ENCODE measurements at regions not wholly inside any gene's neighbourhood (a gene's known extent, or its start where the extent isn't known, plus 50 kb on each side); places are given as distances from the start of the nearest gene placed in this dataset.

DNA sequence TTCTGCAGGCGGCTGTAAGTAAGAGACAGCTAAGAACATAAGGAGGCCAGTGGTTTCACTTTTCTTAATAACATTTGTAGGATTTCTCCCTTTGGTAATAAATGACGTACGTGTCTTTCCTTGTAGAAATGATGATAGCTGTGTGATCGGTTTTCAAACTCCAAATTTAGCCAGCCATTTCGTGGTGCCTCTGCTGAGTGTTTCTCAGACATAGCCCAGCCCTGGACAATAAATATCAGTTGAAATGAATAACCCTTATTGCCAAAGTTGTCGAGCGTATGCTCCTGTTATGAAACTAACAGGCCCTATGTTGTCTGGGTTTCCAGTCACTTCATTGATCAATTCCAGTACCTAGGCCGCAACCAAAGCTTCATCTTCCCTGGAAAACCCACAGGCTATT lies 75.0 kb upstream of the MSX2 start:
- H3K4me3 ChIP-seq (ENCODE audit: low read depth, low read length) = no peak overlapping the region
- in situ Hi-C loops (cut with HindIII; ENCODE audit: low pct_ligation_motif_present, low sequenced_read_pairs) = no loop called here
- TF ChIP-seq CTCF (IDR thresholded peaks at IDR 0.05; ENCODE audit: low read depth, low read length, missing control alignments) = no peak
- no peaks in the 10 kb centered on the region for H3K36me3 ChIP-seq (replicated peaks)
- H3K27me3 ChIP-seq (replicated peaks) = no peaks in the 10 kb centered on the region
- no peak for DNase-seq
- H3K27ac ChIP-seq = no peak overlapping the region

GRCh38 chr5:174654442-174654841 lies 69.9 kb upstream of the MSX2 start:
- Histone ChIP-seq H3K4me3 (ENCODE audit: low read depth, low read length) (no peak overlapping the region), H3K27ac (no peak overlapping the region), H3K27me3 (replicated peaks) (no peaks in the 10 kb centered on the region), H3K36me3 (replicated peaks) (no peaks in the 10 kb centered on the region)
- in situ Hi-C loops (cut with HindIII; ENCODE audit: low pct_ligation_motif_present, low sequenced_read_pairs) = no loop called here
- DNase-seq = no peak
- no peak for TF ChIP-seq CTCF (IDR thresholded peaks at IDR 0.05; ENCODE audit: low read depth, low read length, missing control alignments)

GRCh38 chr5:174655351-174655750 lies 69.0 kb upstream of the MSX2 start:
- Histone ChIP-seq H3K4me3 (ENCODE audit: low read depth, low read length) (no peak overlapping the region), H3K36me3 (replicated peaks) (no peaks in the 10 kb centered on the region), H3K27me3 (replicated peaks) (no peaks in the 10 kb centered on the region), H3K27ac (no peak overlapping the region)
- no peak for TF ChIP-seq CTCF (IDR thresholded peaks at IDR 0.05; ENCODE audit: low read depth, low read length, missing control alignments)
- in situ Hi-C loops (cut with HindIII; ENCODE audit: low pct_ligation_motif_present, low sequenced_read_pairs) = no loop called here
- DNase-seq = no peak

DNA sequence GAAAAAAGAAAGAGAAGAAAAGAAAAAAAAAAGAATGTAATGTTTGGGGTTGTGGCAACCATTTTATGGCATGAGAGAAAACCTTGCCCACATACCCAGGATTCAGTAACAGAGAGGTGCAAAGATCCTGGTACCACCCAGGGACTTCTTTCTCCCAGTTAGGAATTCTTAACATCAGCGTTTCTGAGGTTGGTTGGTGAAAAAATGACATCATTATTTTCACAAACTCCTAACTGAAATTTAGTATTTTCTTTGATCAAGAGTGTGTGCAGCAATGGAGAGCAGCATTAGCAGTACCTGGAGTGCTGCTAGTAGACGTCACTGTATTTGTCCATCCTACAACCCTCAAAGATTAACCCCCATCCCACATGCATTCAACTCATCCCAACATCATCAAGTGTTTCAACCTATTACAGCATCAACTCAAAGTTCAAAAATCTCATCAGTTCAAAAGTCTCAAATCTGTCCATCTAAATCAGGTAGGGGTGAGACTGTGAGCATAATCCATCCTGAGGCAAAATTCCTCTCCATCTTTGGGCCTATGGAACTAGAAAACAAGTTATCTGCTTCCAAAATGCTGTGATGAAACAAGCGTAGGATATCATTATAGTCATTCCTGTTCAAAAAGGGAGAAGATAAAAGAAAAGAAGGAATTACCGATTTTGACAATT lies 60.1 kb upstream of the MSX2 start:
- no peak for DNase-seq
- H3K4me3 ChIP-seq (ENCODE audit: low read depth, low read length) = no peak overlapping the region
- in situ Hi-C loops (cut with HindIII; ENCODE audit: low pct_ligation_motif_present, low sequenced_read_pairs) = no loop called here
- no peaks in the 10 kb centered on the region for H3K27me3 ChIP-seq (replicated peaks)
- H3K27ac ChIP-seq = no peak overlapping the region
- TF ChIP-seq CTCF (IDR thresholded peaks at IDR 0.05; ENCODE audit: low read depth, low read length, missing control alignments) = no peak
- H3K36me3 ChIP-seq (replicated peaks) = no peaks in the 10 kb centered on the region

DNA sequence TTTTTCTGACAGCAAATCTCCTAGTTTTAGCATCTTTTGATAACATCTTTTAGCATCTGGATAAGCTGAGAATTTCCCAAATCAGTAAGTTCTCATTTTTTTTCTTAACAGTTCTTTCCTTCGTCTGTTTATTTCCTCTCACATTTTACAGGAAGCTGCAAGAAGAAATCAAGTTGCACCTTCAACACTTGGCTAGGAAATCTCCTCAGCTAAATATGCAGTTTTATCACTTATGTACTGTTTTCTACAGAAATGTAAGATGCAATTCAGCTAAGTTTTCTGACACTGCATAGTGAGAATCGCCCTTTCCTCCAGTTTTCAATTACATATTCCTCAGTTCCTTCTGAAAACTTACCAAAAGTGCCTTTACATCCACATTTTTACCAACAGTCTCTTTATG lies 59.0 kb upstream of the MSX2 start:
- H3K27me3 ChIP-seq (replicated peaks) = no peaks in the 10 kb centered on the region
- no peaks in the 10 kb centered on the region for H3K36me3 ChIP-seq (replicated peaks)
- no peak overlapping the region for H3K4me3 ChIP-seq (ENCODE audit: low read depth, low read length)
- no peak overlapping the region for H3K27ac ChIP-seq
- no peak for DNase-seq
- TF ChIP-seq CTCF (IDR thresholded peaks at IDR 0.05; ENCODE audit: low read depth, low read length, missing control alignments) = no peak
- in situ Hi-C loops (cut with HindIII; ENCODE audit: low pct_ligation_motif_present, low sequenced_read_pairs) = no loop called here

DNA sequence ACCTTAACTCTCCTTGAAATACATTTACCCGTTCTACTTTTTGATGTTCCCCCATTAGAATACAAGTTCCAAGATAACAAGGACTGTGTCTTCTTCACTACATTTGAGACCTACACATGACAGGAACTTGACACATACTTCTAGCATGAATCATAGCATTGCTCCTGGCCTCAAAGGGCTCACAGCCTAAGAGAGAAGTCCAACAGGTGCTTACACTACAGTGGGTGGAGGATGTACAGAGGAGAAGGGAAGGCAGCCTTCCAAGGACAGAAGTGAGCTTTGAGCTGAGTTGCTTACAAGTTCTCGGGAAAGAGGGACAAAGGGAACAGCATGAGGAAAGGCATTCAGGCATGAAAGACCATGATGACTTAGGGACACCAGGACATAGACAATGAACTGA lies 56.9 kb upstream of the MSX2 start:
- DNase-seq = no peak
- Histone ChIP-seq H3K36me3 (replicated peaks) (no peaks in the 10 kb centered on the region), H3K27me3 (replicated peaks) (no peaks in the 10 kb centered on the region), H3K27ac (no peak overlapping the region), H3K4me3 (ENCODE audit: low read depth, low read length) (no peak overlapping the region)
- no peak for TF ChIP-seq CTCF (IDR thresholded peaks at IDR 0.05; ENCODE audit: low read depth, low read length, missing control alignments)
- in situ Hi-C loops (cut with HindIII; ENCODE audit: low pct_ligation_motif_present, low sequenced_read_pairs) = no loop called here

All from brain microvascular endothelial cell (primary cell).